ENCODE measurements at regions not wholly inside any gene's neighbourhood (a gene's known extent, or its start where the extent isn't known, plus 50 kb on each side); places are given as distances from the start of the nearest gene placed in this dataset.

- TF ChIP-seq CTCF (IDR thresholded peaks at IDR 0.05 in 2 of 3, conservative IDR thresholded peaks at IDR 0.05 in 1 of 3; ENCODE audit: borderline replicate concordance in 1 of 3, insufficient read depth in 1 of 3, low read depth in 2 of 3, low read length in 2 of 3): no peak
- no peak for TF ChIP-seq EZH2 (IDR thresholded peaks at IDR 0.05)
- TF ChIP-seq SP1 (IDR thresholded peaks at IDR 0.05; ENCODE audit: low read depth): no peak
- no peak for TF ChIP-seq POLR2AphosphoS5 (IDR thresholded peaks at IDR 0.05; ENCODE audit: low read depth, low read length)
- no peak for TF ChIP-seq RAD21 (IDR thresholded peaks at IDR 0.05; ENCODE audit: low read depth)
- TF ChIP-seq POLR2A (IDR thresholded peaks at IDR 0.05; ENCODE audit: borderline replicate concordance, extremely low read depth, insufficient read depth, insufficient read length): no peak
- TF ChIP-seq YY1 (IDR thresholded peaks at IDR 0.05; ENCODE audit: extremely low read depth, insufficient replicate concordance, low read depth, low read length): no peak
- TF ChIP-seq SRF (IDR thresholded peaks at IDR 0.05; ENCODE audit: low read depth): no peak
Observed at GRCh38 chr13:18739310-18739709, 442.3 kb downstream of the TUBA3C start.

Data from HCT116 (cell line).